GM21360 (cell line): ENCODE measurements at regions not wholly inside any gene's neighbourhood (a gene's known extent, or its start where the extent isn't known, plus 50 kb on each side); places are given as distances from the start of the nearest gene placed in this dataset.

Experiments used
- ATAC-seq: cut with Tn5 transposase; IDR thresholded peaks from one replicate; pipeline ENCODE4 v1.9.1; 2021; ENCODE audit warnings: mild to moderate bottlenecking, moderate library complexity; ENCODE audit not compliant: unreplicated experiment

GRCh38 chr15:81633889-81634288, 259.9 kb upstream of the TMC3 start:
- ATAC-seq, result no peak

GRCh38 chr15:81625896-81626295, 251.9 kb upstream of the TMC3 start:
- no peak for ATAC-seq

GRCh38 chr15:81619002-81619401, 245.0 kb upstream of the TMC3 start:
- no peak for ATAC-seq

GRCh38 chr15:81612631-81613030, 238.6 kb upstream of the TMC3 start:
- ATAC-seq, result no peak

GRCh38 chr15:81611679-81612078, 237.7 kb upstream of the TMC3 start:
- ATAC-seq, result no peak

GRCh38 chr15:81608309-81608829, 234.4 kb upstream of the TMC3 start:
- no peak for ATAC-seq

- ATAC-seq, result no peak
Measured at GRCh38 chr15:81604713-81605112, 230.7 kb upstream of the TMC3 start.

GRCh38 chr15:81596159-81596865, 222.3 kb upstream of the TMC3 start:
- ATAC-seq, result no peak

GRCh38 chr15:81595752-81596151, 221.7 kb upstream of the TMC3 start:
- ATAC-seq, result no peak

GRCh38 chr15:81589671-81590070, 215.7 kb upstream of the TMC3 start:
- ATAC-seq, result no peak

- ATAC-seq, result no peak
Measured at GRCh38 chr15:81575436-81576123, 201.6 kb upstream of the TMC3 start.

- no peak for ATAC-seq
Measured at GRCh38 chr15:81573098-81573746, 199.2 kb upstream of the TMC3 start.

GRCh38 chr15:81572190-81572589, 198.2 kb upstream of the TMC3 start:
- ATAC-seq, result no peak

- ATAC-seq, result no peak
Measured at GRCh38 chr15:81569286-81570080, 195.5 kb upstream of the TMC3 start.

GRCh38 chr15:81567924-81568323, 193.9 kb upstream of the TMC3 start:
- ATAC-seq, result no peak

GRCh38 chr15:81562986-81563385, 189.0 kb upstream of the TMC3 start:
- ATAC-seq, result no peak

- no peak for ATAC-seq
Measured at GRCh38 chr15:81560405-81560804, 186.4 kb upstream of the TMC3 start.

GRCh38 chr15:81558056-81558455, 184.0 kb upstream of the TMC3 start:
- ATAC-seq, result no peak

GRCh38 chr15:81555346-81555745, 181.3 kb upstream of the TMC3 start:
- ATAC-seq, result no peak

GRCh38 chr15:81548365-81549130, 174.5 kb upstream of the TMC3 start:
- no peak for ATAC-seq
